ENCODE measurements at regions not wholly inside any gene's neighbourhood (a gene's known extent, or its start where the extent isn't known, plus 50 kb on each side); places are given as distances from the start of the nearest gene placed in this dataset.

DNA sequence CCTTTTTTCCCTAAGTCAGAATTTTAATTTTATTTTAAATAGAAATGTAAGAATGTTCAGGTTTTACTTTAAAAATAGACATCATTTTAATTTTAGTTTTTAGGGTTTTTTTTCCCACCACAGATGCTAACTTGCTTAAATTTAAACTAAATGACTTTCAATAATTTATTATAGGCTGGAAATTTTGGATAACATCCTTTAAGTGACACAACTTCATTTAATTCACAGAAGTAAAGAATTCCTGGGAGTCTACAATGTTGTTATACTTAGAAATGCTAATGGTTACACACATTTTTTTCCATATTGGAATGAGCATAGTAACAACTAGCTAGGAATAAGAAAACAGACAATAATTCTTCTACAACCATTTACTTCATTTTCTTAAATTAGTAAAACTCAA, 90.5 kb upstream of the PDE10A start:
- no peak for DNase-seq (ENCODE audit: low read depth)

DNA sequence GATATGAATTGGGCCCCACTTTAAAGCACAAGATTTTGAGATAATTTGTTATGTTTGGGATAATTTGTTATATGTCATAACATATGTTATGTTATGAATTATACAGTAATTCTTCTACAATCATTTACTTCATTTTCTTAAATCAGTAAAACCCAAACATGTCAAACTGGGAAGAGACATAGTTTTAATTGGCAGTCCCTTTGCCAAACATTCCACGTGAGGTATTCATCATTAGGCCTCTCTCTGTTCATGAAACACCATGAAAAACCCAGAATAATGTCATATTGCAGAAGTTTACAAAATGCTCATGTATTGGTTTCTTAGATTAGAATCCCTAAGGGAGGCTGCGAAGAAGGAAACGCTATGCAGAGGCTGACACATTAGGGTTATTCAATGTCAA, 89.4 kb upstream of the PDE10A start:
- DNase-seq (ENCODE audit: low read depth) = no peak

DNA sequence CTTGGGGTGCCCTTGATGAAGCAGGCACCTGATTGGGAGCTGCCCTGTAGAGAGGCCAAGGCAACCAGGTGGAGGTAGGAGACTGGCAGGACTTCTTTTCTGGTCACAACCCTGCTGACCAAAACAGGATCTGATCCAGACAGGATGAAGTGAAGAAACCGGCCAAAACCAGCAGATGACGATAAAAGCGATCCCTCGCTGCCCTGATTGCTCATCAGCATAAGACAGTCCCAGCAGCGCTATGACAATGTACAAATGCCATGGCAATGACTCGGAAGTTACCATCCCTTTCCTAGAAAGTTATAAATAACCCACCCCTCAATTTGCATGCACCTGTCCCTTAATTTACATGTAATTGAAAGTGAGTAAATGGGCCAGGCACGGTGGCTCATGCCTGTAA, 88.4 kb upstream of the PDE10A start:
- DNase-seq (ENCODE audit: low read depth) = no peak

GRCh38 chr6:165749163-165749562, 86.1 kb upstream of the PDE10A start:
- DNase-seq (ENCODE audit: low read depth) = no peak

DNA sequence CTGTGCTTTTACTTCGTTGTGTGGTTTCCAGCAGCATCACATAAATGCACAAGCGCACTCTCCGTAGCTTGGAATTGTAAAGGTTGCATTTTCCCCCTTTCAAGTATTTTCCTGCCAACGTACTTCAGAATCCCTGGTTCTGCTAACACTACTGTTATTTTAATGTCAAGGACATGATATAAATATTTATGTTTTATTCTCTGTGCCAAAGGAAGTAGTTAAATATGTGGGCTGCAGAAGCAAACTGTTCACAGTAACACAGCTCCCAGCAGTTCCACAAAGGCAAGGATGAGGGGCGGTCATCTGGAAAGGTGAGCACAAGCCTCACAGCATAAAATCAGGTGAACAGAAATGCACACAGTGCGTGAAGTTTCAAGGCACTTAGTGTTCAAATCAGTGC, 85.3 kb upstream of the PDE10A start:
- DNase-seq (ENCODE audit: low read depth) = no peak

GRCh38 chr6:165747963-165748362, 84.9 kb upstream of the PDE10A start:
- no peak for DNase-seq (ENCODE audit: low read depth)

GRCh38 chr6:165746331-165746730, 83.3 kb upstream of the PDE10A start:
- DNase-seq (ENCODE audit: low read depth) = no peak

- no peak for DNase-seq (ENCODE audit: low read depth)
These were observed 82.5 kb upstream of the PDE10A start for GRCh38 chr6:165745492-165745891.

- no peak for DNase-seq (ENCODE audit: low read depth)
These were observed 81.7 kb upstream of the PDE10A start for GRCh38 chr6:165744555-165745228.

GRCh38 chr6:165743366-165743898, 80.4 kb upstream of the PDE10A start:
- no peak for DNase-seq (ENCODE audit: low read depth)

DNA sequence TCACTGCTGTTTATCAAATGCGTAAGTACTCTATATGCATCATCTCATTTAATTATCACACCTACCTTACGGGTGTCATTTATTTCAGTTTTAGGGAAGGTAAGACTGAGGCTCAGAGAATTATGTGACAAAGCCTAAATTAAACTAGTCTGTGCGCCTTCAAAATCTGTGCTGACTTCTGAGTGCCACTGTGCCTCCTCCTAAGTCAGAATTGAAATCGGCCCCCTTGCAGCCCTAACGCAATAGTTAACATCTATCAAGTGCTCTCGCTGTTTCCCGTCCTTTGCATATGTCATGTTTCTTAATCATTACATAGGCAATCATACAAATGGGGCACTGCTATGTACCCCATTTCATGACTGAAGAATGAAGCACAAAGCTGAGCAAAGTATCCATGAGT, 79.0 kb upstream of the PDE10A start:
- DNase-seq (ENCODE audit: low read depth) = no peak

DNA sequence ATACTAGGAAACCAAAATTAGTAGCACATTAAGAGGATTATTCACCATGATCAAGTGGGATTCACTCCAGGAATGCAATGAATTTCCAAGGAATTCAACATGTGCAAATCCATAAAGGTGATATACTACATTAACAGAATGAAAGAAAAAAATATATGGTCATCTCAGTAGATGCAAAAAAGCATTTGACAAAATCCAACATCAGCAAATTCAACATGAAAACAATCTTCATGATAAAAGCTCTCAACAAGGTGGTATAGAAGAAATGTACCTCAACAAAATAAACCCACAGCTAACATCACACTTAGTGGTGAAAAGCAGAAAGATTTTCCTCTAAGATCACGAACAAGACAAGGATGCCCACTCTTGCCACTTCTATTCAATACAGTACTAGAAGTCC, 74.4 kb upstream of the PDE10A start:
- no peak for DNase-seq (ENCODE audit: low read depth)

DNA sequence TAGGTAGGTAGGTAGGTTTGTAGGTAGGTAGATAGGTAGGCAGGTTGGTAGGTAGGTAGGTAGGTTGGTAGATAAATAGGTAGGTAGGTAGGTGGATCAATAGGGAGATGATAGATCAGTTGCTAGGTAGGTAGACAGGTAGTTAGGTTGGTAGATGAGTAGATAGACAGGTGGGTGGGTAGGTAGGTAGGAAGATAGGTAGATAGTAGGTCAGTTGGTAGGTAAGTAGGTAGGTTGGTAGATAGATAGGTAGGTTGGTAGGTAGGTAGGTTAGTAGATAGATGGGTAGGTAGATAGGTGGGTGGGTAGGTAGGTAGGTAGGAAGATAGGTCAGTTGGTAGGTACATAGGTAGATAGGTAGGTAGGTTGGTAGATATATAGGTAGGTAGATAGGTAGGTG, 72.0 kb upstream of the PDE10A start:
- DNase-seq (ENCODE audit: low read depth) = no peak

GRCh38 chr6:165733489-165733791, 70.4 kb upstream of the PDE10A start:
- no peak for DNase-seq (ENCODE audit: low read depth)

GRCh38 chr6:165732696-165733488, 69.9 kb upstream of the PDE10A start:
- DNase-seq (ENCODE audit: low read depth) = no peak

- no peak for DNase-seq (ENCODE audit: low read depth)
These were observed 66.4 kb upstream of the PDE10A start for GRCh38 chr6:165729307-165729936.

DNA sequence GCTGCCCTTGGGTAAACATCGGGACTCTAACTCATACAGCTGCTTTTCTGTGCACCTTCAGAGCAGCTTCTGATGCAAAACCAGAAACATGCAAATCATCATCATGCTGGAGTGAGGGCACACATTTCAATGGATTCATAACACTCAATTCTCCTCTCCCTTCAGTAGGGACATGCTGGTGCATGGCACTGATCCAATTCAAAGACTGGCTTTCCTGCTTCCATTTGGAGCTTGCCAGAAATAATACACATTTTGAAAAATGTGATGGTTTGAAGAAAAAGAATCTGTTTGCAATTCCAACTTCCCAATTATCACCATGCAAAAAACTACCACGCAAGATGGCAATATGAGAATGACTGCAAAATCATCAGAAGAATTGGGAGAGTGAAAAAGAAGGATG, 65.2 kb upstream of the PDE10A start:
- no peak for DNase-seq (ENCODE audit: low read depth)

GRCh38 chr6:165726965-165727381, 63.9 kb upstream of the PDE10A start:
- no peak for DNase-seq (ENCODE audit: low read depth)

- no peak for DNase-seq (ENCODE audit: low read depth)
These were observed 63.3 kb upstream of the PDE10A start for GRCh38 chr6:165726290-165726875.

- no peak for DNase-seq (ENCODE audit: low read depth)
These were observed 62.2 kb upstream of the PDE10A start for GRCh38 chr6:165725201-165725600.

DNA sequence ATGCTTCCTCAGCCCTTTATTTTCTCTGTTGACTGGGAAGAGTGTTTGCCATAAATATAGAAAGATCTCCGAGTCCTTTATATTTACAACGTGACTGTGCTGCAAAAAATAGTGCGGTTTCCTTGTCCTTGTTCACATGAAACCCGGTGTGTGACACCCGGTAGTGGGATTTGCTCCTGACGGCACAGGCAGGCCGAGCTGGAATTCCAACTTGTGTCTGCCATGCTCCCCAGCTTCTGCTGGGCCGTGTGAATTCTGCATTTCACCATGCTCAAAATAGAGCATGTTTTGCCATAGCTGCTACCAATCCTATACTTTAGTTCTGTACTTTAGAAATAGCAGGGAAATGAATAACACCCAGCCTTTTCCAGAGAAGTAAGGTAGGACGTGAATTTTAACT, 60.3 kb upstream of the PDE10A start:
- DNase-seq (ENCODE audit: low read depth) = no peak

GRCh38 chr6:165722022-165722421, 59.0 kb upstream of the PDE10A start:
- no peak for DNase-seq (ENCODE audit: low read depth)

DNA sequence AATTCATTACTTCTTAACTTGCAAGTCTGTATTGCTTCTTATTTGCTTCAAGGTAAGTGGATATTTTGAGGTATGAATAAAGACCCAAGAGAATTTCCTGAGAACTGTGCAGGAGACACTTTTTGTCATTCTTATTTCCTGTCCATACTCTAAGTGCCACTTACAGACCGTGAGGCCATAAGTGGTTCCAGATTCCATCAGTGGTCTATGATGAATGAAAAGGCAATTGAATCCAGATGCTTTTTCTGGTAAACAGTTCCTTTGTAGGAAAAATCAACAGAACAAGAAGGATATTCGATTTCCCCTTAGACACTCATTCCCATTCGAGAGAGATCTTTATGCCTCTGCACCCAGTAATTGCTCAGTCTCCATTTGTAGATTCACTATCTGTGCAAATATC, 58.3 kb upstream of the PDE10A start:
- DNase-seq (ENCODE audit: low read depth) = no peak

All from stimulated activated CD8-positive, alpha-beta memory T cell treated with anti-CD3 and anti-CD28 coated beads, Interleukin-15, amount 100 ng/mL, for 24 hours (primary cell).